GM12878 (cell line): ENCODE measurements at regions not wholly inside any gene's neighbourhood (a gene's known extent, or its start where the extent isn't known, plus 50 kb on each side); places are given as distances from the start of the nearest gene placed in this dataset.

Experiments used
- ATAC-seq: fragments of 200-7000 bp; cut with Tn5 transposase; 3 replicates; pipeline ENCODE4 v1.9.1; 2020; ENCODE audit warnings: mild to moderate bottlenecking, moderate library complexity
- BruUV-seq: library from RNA; stranded (reverse); fragments of 400-500 nt; replicated peaks from 2 replicates; lab custom pipeline; 2021; lab: Mats Ljungman, UMichigan
- CTCF ChIA-PET: fragments of 300-600 bp; sonication (Branson Sonifier 250); formaldehyde crosslinking; extraction: SDS; loops from one replicate; lab custom pipeline; 2021; ENCODE audit warnings: inconsistent platforms; lab: Yijun Ruan, JAX
- POLR2A ChIA-PET: fragments of 350-600 bp; formaldehyde crosslinking; extraction: SDS; loops from one replicate; lab custom pipeline; 2021; ENCODE audit warnings: inconsistent platforms; lab: Charles Lee
- RAD21 ChIA-PET: fragments of 300-600 bp; sonication (Branson Sonifier 250); formaldehyde crosslinking; loops from one replicate; lab custom pipeline; 2023; ENCODE audit warnings: antibody characterized with exemption; ENCODE audit not compliant: unreplicated experiment; lab: Charles Lee
- SMC1A ChIA-PET: fragments of 300-600 bp; sonication (Branson Sonifier 250); formaldehyde crosslinking; loops from one replicate; lab custom pipeline; 2023; ENCODE audit not compliant: unreplicated experiment, uncharacterized antibody; lab: Charles Lee
- DNase-seq: peaks from one replicate; pipeline ENCODE4 v3.0.0-alpha.2; 2011; ENCODE audit warnings: low read depth, low spot score
- FAIRE-seq: peaks from 3 replicates; lab custom pipeline; 2011; peaks lifted over from hg19 to GRCh38; lab: Jason Lieb, UNC
- H2AFZ ChIP-seq: 2 replicates; pipeline ENCODE4 v1.6.0; 2011; ENCODE audit warnings: low read depth, low read length, control low read depth; ENCODE audit not compliant: control insufficient read depth
- H3K27ac ChIP-seq: 2 replicates; pipeline ENCODE4 v1.5.1; 2011; ENCODE audit warnings: control low read depth; ENCODE audit not compliant: control insufficient read depth, insufficient read depth
- H3K27me3 ChIP-seq, 2 experiments: replicated peaks in 1 of 2; 2 replicates each; pipeline versions ENCODE4 v1.6.0 to v1.6.1; 2011; ENCODE audit warnings: low read length in 1 of 2; ENCODE audit not compliant: control insufficient read depth in 2 of 2, insufficient read depth in 2 of 2
- H3K36me3 ChIP-seq, 2 experiments: 2 replicates each; pipeline ENCODE4 v1.5.1; 2011; ENCODE audit warnings: low read length in 1 of 2; ENCODE audit not compliant: control insufficient read depth in 2 of 2, insufficient read depth in 2 of 2
- H3K4me1 ChIP-seq: 2 replicates; pipeline ENCODE4 v1.6.1; 2011; ENCODE audit warnings: mild to moderate bottlenecking, low read length, moderate library complexity, mixed read lengths; ENCODE audit not compliant: control insufficient read depth, insufficient read depth
- H3K4me2 ChIP-seq: 2 replicates; pipeline ENCODE4 v1.6.0; 2011; ENCODE audit warnings: control low read depth; ENCODE audit not compliant: control insufficient read depth, insufficient read depth
- H3K4me3 ChIP-seq: fragments of 200-600 bp; sonication (generic); 2 replicates; pipeline ENCODE4 v1.5.1; 2016
- H3K79me2 ChIP-seq: 2 replicates; pipeline ENCODE4 v1.6.0; 2011; ENCODE audit warnings: low read length; ENCODE audit not compliant: control insufficient read depth, insufficient read depth
- H3K9ac ChIP-seq: 2 replicates; pipeline ENCODE4 v1.8.0; 2011; ENCODE audit warnings: low read length, control low read depth, mixed read lengths; ENCODE audit not compliant: control insufficient read depth, insufficient read depth
- H3K9me3 ChIP-seq: replicated peaks from 3 replicates; pipeline ENCODE4 v1.5.1; 2011; ENCODE audit warnings: mild to moderate bottlenecking, low read length; ENCODE audit not compliant: control insufficient read depth, insufficient read depth
- H4K20me1 ChIP-seq: 2 replicates; pipeline ENCODE4 v1.6.0; 2011; ENCODE audit not compliant: control insufficient read depth, insufficient read depth
- ATF2 ChIP-seq: IDR thresholded peaks from 2 replicates; pipeline ENCODE4 v1.6.1; 2012; ENCODE audit warnings: low read length, inconsistent platforms
- IKZF1 ChIP-seq: fragments of 450-650 bp; conservative IDR thresholded peaks from 2 replicates; pipeline ENCODE4 v1.6.1; 2017; ENCODE audit warnings: antibody characterized with exemption, mild to moderate bottlenecking
- JUNB ChIP-seq: IDR thresholded peaks from 2 replicates; pipeline ENCODE4 v1.6.1; 2016; ENCODE audit warnings: antibody characterized with exemption, mild to moderate bottlenecking
- MEF2B ChIP-seq: fragments of 450-650 bp; IDR thresholded peaks from 2 replicates; pipeline ENCODE4 v1.6.1; 2018; ENCODE audit warnings: mild to moderate bottlenecking, moderate library complexity; ENCODE audit not compliant: partially characterized antibody, poor library complexity, severe bottlenecking
- POLR2AphosphoS2 ChIP-seq: IDR thresholded peaks from 2 replicates; pipeline ENCODE4 v1.6.1; 2011; ENCODE audit warnings: low read depth, mild to moderate bottlenecking, low read length, improper control_type of control experiment, moderate library complexity
- RELA ChIP-seq: fragments of 450-650 bp; IDR thresholded peaks from 2 replicates; pipeline ENCODE4 v1.8.0; 2014; ENCODE audit warnings: borderline replicate concordance; ENCODE audit not compliant: partially characterized antibody
- RUNX3 ChIP-seq: IDR thresholded peaks from 2 replicates; pipeline ENCODE4 v1.6.1; 2012; ENCODE audit warnings: low read length, inconsistent platforms
- SMAD1 ChIP-seq: fragments of 450-650 bp; IDR thresholded peaks from 2 replicates; pipeline ENCODE4 v1.6.1; 2018; ENCODE audit warnings: mild to moderate bottlenecking, low read depth; ENCODE audit not compliant: partially characterized antibody
- TCF3 ChIP-seq: IDR thresholded peaks from 2 replicates; pipeline ENCODE4 v1.6.1; 2012; ENCODE audit warnings: low read depth, mild to moderate bottlenecking, low read length, borderline replicate concordance; ENCODE audit not compliant: insufficient read depth
- ZNF384 ChIP-seq: IDR thresholded peaks from 2 replicates; pipeline ENCODE4 v1.6.1; 2012; ENCODE audit warnings: low read depth, mild to moderate bottlenecking, low read length, improper control_type of control experiment, borderline replicate concordance
- WGBS: methylation state at CpG from one replicate; pipeline ENCODE4 v1.1.6; 2016; ENCODE audit warnings: low lambda C conversion rate; ENCODE audit not compliant: insufficient replicate concordance, insufficient coverage; ENCODE audit errors: missing lambda C conversion rate; 5-methylcytosine and 5-hydroxymethylcytosine counted together
- in situ Hi-C: fragments of 300-500 bp; cut with MboI; formaldehyde crosslinking; loops from 9 replicates; pipeline ENCODE4 v1.14.3; 2018; ENCODE audit warnings: mixed read lengths
- intact Hi-C: fragments of 100-400 bp; cut with micrococcal nuclease; formaldehyde crosslinking; loops from one replicate; pipeline ENCODE4 v1.14.2; 2022; ENCODE audit not compliant: unreplicated experiment

- Histone ChIP-seq H3K9ac (no peak overlapping the region), H2AFZ (no peak overlapping the region), H3K27me3 (no peaks in the 10 kb centered on the region; a peak in 1 of 4 replicates), H4K20me1 (no peaks in the 10 kb centered on the region), H3K27ac (no peak overlapping the region), H3K36me3 (no peaks in the 10 kb centered on the region), H3K9me3 (no peaks in the 10 kb centered on the region), H3K4me1 (no peaks in the 10 kb centered on the region), H3K4me2 (no peak overlapping the region), H3K4me3 (no peak overlapping the region), H3K79me2 (no peaks in the 10 kb centered on the region)
- ChIA-PET SMC1A (no interaction called here), RAD21 (no interaction called here), POLR2A (no interaction called here), CTCF (no interaction called here)
- no TSS peak for BruUV-seq
- FAIRE-seq (no peak), DNase-seq (no peak), ATAC-seq (no peak)
- intact Hi-C loops (no loop called here), in situ Hi-C loops (no loop called here)
- TF ChIP-seq JUNB (no peak), SMAD1 (no peak)
These were observed 541.3 kb upstream of the KCNMB2 start for GRCh38 chr3:177994976-177995375.

- ChIA-PET RAD21 (no interaction called here), POLR2A (no interaction called here), CTCF (no interaction called here), SMC1A (no interaction called here)
- H3K27me3 ChIP-seq, result no peaks in the 10 kb centered on the region; a peak in 1 of 4 replicates
- TF ChIP-seq MEF2B (no peak), RELA (no peak), IKZF1 (no peak), TCF3 (no peak), ATF2 (no peak), RUNX3 (no peak), POLR2AphosphoS2 (no peak), ZNF384 (no peak)
- WGBS, result 19% methylated on average over 1 of the region's 1 CpG
- H4K20me1 ChIP-seq, result no peaks in the 10 kb centered on the region
- no TSS peak for BruUV-seq
- ATAC-seq (no peak), FAIRE-seq (no peak), DNase-seq (no peak)
- H3K27ac ChIP-seq, result no peak overlapping the region
- no peak overlapping the region for H3K4me3 ChIP-seq
- H3K79me2 ChIP-seq, result no peaks in the 10 kb centered on the region
- no peak overlapping the region for H3K4me2 ChIP-seq
- intact Hi-C loops, result no loop called here
- H3K9ac ChIP-seq, result no peak overlapping the region
- H2AFZ ChIP-seq, result no peak overlapping the region
- no peaks in the 10 kb centered on the region for H3K4me1 ChIP-seq
- no peaks in the 10 kb centered on the region for H3K36me3 ChIP-seq
- no peaks in the 10 kb centered on the region for H3K9me3 ChIP-seq
- in situ Hi-C loops, result no loop called here
These were observed 540.7 kb upstream of the KCNMB2 start for GRCh38 chr3:177995381-177996085.
